ENCODE measurements at regions not wholly inside any gene's neighbourhood (a gene's known extent, or its start where the extent isn't known, plus 50 kb on each side); places are given as distances from the start of the nearest gene placed in this dataset.

- DNase-seq = no peak
- Mint-ChIP-seq H3K4me3 (no peak overlapping the region), H3K27ac (no peak overlapping the region), H3K4me1 (no peaks in the 10 kb centered on the region), H3K36me3 (ENCODE audit: low read depth) (no peaks in the 10 kb centered on the region), H3K27me3 (no peaks in the 10 kb centered on the region), H3K9me3 (no peaks in the 10 kb centered on the region)
- no peak for TF ChIP-seq CTCF (IDR thresholded peaks at IDR 0.05)
- ATAC-seq (ENCODE audit: low read depth) = no peak
- ChIA-PET CTCF (no interaction called here), POLR2A (no interaction called here)
- intact Hi-C loops (cut with micrococcal nuclease) = no loop called here
These were observed 232.3 kb upstream of the MYT1L start for GRCh38 chr2:2563309-2563860.

GRCh38 chr2:2562867-2563266 is 231.8 kb upstream of the MYT1L start:
- no peaks in the 10 kb centered on the region for H3K9me3 Mint-ChIP-seq
- H3K4me1 Mint-ChIP-seq = no peaks in the 10 kb centered on the region
- intact Hi-C loops (cut with micrococcal nuclease) = no loop called here
- POLR2A ChIA-PET = no interaction called here
- no peak for ATAC-seq (ENCODE audit: low read depth)
- no peaks in the 10 kb centered on the region for H3K36me3 Mint-ChIP-seq (ENCODE audit: low read depth)
- CTCF ChIA-PET = no interaction called here
- DNase-seq = no peak
- no peaks in the 10 kb centered on the region for H3K27me3 Mint-ChIP-seq
- no peak overlapping the region for H3K4me3 Mint-ChIP-seq
- no peak for TF ChIP-seq CTCF (IDR thresholded peaks at IDR 0.05)
- no peak overlapping the region for H3K27ac Mint-ChIP-seq

DNA sequence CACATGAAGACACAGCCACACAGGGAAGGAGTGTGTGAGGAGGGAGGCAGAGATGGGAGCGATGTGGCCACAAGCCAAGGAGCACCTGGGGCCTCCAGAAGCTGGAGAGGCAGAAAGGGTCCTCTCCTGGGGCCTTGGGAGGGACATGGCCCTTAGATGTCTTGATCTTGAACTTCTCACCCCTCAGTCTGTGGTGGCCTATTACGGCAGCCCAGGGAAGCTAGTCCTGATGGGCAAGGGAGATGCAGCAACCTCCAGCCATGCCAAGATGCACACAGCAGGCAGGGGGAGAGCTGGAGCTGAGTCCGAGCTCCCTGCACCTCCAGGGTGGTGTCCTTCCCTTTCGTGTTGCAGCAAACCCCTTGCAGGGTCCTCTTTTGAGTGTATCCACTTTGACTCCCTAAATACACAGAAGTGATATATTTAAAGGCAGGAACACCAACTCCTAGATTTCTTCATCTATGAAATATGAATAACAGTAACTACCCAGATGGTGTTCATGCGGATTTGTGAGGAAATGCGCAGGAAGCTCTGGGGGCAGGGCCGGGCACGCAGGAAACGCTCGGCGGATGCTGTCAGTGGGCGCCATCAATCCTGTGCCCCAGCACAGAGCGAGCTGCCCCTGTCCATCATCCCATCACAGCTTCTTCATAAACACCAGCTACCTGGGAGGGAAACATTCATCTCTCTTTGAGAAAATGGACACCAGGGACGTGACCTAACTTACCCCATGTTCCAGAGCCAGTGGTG is 230.4 kb upstream of the MYT1L start:
- ChIA-PET POLR2A (no interaction called here), CTCF (no interaction called here)
- intact Hi-C loops (cut with micrococcal nuclease) = no loop called here
- DNase-seq (no peak), ATAC-seq (ENCODE audit: low read depth) (no peak)
- Mint-ChIP-seq H3K4me3 (no peak overlapping the region), H3K36me3 (ENCODE audit: low read depth) (no peaks in the 10 kb centered on the region), H3K27ac (no peak overlapping the region), H3K4me1 (no peaks in the 10 kb centered on the region), H3K9me3 (peaks cover 3% of the 10 kb centered on the region), H3K27me3 (no peaks in the 10 kb centered on the region)
- no peak for TF ChIP-seq CTCF (IDR thresholded peaks at IDR 0.05)

- Mint-ChIP-seq H3K4me3 (no peak overlapping the region), H3K9me3 (peaks cover 4% of the 10 kb centered on the region), H3K36me3 (ENCODE audit: low read depth) (no peaks in the 10 kb centered on the region), H3K27me3 (no peaks in the 10 kb centered on the region), H3K27ac (no peak overlapping the region), H3K4me1 (no peaks in the 10 kb centered on the region)
- CTCF ChIA-PET = no interaction called here
- no peak for ATAC-seq (ENCODE audit: low read depth)
- no peak for DNase-seq
- intact Hi-C loops (cut with micrococcal nuclease) = no loop called here
- TF ChIP-seq CTCF (IDR thresholded peaks at IDR 0.05) = no peak
- POLR2A ChIA-PET = no interaction called here
These were observed 229.4 kb upstream of the MYT1L start for GRCh38 chr2:2560374-2561015.

- ChIA-PET POLR2A (no interaction called here), CTCF (no interaction called here)
- Mint-ChIP-seq H3K36me3 (ENCODE audit: low read depth) (no peaks in the 10 kb centered on the region), H3K4me1 (no peaks in the 10 kb centered on the region), H3K9me3 (peaks cover 15% of the 10 kb centered on the region), H3K4me3 (no peak overlapping the region), H3K27me3 (no peaks in the 10 kb centered on the region), H3K27ac (no peak overlapping the region)
- TF ChIP-seq CTCF (IDR thresholded peaks at IDR 0.05) = no peak
- DNase-seq (no peak), ATAC-seq (ENCODE audit: low read depth) (no peak)
- intact Hi-C loops (cut with micrococcal nuclease) = no loop called here
These were observed 227.4 kb upstream of the MYT1L start for GRCh38 chr2:2558476-2558875.
